Hepatic stellate cell (primary cell): ENCODE measurements at regions not wholly inside any gene's neighbourhood (a gene's known extent, or its start where the extent isn't known, plus 50 kb on each side); places are given as distances from the start of the nearest gene placed in this dataset.

Source experiments
- DNase-seq: peaks from one replicate; pipeline ENCODE4 v3.0.0; 2011; ENCODE audit warnings: low spot score

GRCh38 chr11:33646629-33647028 is 54.0 kb downstream of the C11orf91 start:
- no peak for DNase-seq

- no peak for DNase-seq
These were observed 54.5 kb downstream of the C11orf91 start for GRCh38 chr11:33646168-33646567.

- DNase-seq = no peak
These were observed 54.9 kb downstream of the C11orf91 start for GRCh38 chr11:33645686-33646085.

DNA sequence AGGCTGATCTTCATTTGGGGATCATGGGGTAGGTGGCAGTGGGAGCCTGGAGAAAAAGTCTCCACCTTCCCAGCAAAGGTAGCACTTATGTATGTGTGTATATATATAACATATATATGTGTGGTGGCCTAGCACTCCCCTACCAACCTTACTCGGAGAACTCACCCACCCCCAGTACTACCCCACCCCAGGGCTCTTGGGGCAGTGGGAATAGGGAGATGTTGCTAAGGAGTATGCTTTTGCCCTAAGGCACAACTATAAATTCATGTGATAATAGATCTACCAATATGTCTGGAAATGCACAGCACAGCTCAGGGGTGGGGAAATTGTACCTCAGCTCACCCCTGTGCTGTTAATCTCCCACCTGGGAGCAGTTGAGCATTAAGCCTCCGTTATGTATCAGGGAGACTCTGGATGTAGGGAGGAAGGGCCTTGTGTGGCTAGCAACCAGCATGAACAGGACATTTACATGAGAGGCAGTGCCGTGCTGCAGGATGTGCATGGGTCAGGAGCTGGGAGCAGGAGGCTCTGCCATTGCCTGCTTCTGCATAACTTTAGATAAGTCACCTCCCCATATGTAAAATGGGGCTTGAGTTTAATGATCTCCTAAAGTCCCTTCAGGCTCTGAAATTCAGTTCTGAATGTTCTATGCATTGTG is 57.3 kb downstream of the C11orf91 start:
- DNase-seq = no peak

- DNase-seq = no peak
These were observed 58.0 kb downstream of the C11orf91 start for GRCh38 chr11:33642461-33643166.

DNA sequence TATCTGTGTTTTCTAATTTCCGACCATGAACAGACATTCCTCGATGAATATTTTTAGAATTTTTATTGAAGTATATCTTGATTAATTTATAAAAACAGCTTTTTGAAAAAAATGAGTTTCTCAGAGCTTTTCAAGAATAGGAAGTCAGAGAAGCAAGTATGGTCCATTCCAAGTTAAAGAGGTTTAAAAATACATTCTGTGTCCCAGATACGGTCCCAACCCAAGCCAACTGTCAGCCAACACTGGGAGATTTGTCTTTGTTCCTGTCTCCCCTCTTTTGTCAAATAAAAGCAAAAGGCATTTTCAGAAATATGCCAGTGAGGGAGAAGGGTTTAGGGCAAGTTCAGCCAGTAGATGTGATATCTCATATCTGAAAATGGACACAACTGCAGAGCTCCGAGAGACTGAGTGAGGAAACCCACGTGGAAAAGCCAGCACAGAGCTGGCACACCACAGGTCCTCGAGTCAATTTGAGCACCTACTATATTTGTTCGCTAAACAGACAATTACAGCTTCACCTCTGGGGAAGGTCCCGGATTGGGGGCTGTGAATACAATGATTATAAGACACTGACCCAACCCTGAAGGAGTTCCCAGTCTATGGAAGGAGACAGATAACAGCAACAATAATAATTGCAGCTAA is 59.8 kb downstream of the C11orf91 start:
- no peak for DNase-seq

GRCh38 chr11:33638608-33639007 is 62.0 kb downstream of the C11orf91 start:
- DNase-seq = no peak

DNA sequence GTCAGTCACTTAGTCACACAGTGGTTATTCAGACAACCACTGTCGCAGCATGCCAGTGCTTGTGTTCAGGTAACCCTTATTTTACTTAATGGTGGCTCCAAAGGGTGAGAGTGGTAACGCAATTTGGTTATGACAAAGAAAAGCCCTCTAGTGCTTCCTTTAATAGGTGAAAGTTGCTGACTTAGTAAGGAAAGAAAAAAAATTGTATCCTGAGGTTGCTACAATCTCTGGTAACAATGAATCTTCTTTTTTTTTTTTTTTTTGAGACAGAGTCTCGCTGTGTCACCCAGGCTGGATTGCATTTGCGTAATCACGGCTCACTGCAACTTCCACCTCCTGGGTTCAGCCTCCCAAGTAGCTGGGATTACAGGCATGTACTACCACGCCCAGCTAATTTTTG is 64.5 kb downstream of the C11orf91 start:
- DNase-seq = no peak

DNA sequence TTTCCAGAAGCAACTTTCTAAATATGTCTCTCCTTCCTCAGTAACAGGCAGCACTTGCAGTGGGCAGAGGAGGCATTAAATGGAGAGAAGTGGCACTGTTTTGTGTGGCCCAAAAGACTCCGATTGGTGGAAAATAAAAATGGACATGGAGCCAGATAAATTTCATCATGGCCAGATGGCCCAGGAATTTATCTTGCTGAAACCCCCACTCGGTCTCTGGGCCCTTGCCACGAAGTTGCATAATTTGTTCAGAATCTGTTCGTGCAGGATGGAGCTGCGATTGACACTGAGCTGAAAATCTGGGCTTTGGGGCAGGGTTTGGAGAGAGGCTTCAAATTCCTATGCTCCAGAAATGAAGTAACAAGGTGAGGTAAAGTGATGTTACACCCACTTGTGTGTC is 65.5 kb downstream of the C11orf91 start:
- peak; percentile 42 for DNase-seq

- peak; percentile 42 for DNase-seq
These were observed 66.3 kb downstream of the C11orf91 start for GRCh38 chr11:33634291-33634834.

GRCh38 chr11:33633251-33634003 is 67.2 kb downstream of the C11orf91 start:
- peak; percentile 37 for DNase-seq

DNA sequence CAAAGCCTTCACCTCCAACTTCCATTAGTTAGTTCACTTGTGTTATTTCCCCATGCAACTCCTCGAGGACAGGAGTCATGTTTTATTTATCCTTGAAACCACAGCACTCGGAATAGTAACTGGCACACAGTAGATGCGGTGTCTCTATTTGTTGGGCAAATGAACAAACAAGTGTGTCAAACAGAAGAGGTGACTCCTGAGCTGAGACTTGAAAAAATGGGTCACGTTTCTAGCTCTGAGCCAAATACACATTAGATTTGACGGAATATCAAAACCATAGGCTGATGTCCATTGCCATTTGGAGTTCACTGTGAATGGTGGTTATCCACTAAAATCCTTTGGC is 68.9 kb downstream of the C11orf91 start:
- DNase-seq = no peak

DNA sequence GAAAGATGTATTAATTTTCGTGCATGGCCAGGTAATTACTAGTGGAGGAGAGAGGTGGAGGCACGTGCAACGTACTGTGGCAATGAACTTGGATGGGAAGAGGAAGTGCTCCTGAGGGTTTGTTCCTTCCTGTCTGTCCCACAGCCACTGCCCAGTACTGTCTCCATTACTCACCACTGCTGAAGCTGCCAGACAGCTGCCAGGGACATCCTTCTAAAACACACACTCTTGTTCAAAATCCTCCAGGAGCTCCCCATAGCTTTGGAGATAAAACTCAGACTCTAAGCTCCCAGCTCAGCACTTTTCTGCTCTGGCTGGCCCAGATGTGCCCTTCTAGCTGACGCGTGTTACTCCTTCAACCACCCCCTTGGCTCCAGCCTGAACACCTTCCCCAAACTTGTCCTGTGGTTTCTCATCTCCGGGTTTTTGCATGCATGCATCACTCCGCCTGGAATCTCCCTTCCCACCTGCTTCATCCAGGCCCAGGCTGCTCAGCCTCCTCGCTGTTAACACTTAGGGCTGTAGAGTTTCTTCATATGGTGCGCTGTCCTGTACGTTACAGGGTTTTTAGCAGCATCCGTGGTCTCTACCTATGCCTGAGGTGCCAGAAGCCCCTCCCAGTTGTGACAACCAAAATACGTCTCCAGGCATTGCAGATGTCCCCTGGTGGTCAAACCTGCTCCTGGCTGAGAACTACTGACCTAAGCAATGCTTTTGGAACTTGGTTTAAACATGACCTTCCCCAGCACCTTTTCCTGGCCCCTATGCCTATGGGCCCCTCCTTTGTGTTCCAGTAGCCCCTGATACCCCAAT is 69.5 kb downstream of the C11orf91 start:
- DNase-seq = no peak

GRCh38 chr11:33624083-33624482 is 76.5 kb downstream of the C11orf91 start:
- no peak for DNase-seq

DNA sequence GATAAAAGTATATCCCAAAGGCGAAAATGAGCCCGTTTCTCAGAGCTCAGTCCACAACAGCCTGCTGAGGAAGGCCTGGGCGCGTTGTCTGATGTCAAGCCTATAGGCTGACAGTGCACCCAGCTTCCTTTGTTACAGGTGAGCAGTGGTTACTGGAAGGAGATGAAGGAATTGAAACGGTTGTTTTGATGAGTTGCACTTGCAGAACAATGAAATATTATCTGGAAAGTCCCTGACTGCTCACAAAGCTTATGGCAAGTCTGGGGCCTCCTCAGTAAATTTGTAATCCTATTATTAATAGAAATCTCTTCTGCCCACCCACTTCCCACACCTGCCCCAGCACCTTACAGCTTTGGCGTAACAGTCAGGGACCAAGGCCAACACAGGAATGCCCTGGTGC is 77.8 kb downstream of the C11orf91 start:
- DNase-seq = no peak

GRCh38 chr11:33622186-33622585 is 78.4 kb downstream of the C11orf91 start:
- peak; percentile 28 for DNase-seq

- DNase-seq = peak; percentile 21
These were observed 80.0 kb downstream of the C11orf91 start for GRCh38 chr11:33620423-33621171.

- no peak for DNase-seq
These were observed 81.7 kb downstream of the C11orf91 start for GRCh38 chr11:33618956-33619355.

DNA sequence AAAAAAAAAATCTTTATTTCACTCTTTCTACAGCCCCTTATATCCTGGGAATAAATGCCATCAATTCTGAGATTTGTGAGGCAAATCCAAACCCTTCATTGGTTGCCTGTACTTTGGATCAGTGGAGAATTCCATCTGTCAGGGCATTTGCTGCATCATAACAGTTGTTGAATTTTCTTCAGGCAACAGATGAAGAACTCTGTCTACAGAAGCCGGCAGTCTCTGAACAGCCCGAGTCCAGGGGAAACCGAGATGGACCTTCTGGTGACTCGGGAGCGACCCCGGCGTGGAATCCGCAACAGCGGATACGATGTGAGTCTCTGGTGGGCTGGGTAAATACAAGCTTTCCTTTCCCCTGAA is 82.3 kb downstream of the C11orf91 start:
- DNase-seq = no peak

DNA sequence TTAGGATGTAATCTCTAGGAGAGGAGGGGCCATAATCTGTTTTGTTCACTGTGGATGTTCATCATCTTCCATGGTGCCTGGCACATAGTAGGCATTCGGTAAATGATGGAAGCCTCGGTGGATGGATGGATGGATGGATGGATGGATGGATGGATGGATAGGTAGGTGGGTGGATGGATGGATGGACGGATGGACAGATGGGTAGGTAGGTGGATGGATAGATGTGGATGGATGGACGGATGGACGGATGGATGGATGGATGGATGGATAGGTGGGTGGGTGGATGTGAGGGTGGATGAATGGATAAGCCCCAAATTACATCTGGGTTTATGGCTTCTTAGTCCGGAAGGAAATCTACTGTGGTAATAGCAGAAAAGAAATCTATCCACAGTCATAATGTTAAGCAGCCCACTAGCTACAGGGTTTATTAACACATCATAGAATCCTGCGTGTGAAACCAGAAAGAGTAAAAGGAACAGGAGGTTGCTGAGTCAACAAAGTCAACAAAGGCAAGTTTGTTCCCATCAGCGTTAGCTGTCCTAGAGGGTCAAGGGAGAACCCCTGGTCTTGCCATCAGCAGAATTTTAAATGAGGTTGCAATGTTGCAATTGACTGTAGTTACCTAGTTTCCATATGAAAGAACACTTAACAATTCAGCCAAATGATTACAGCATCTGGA is 82.8 kb downstream of the C11orf91 start:
- no peak for DNase-seq
